ENCODE measurements at regions not wholly inside any gene's neighbourhood (a gene's known extent, or its start where the extent isn't known, plus 50 kb on each side); places are given as distances from the start of the nearest gene placed in this dataset.

DNA sequence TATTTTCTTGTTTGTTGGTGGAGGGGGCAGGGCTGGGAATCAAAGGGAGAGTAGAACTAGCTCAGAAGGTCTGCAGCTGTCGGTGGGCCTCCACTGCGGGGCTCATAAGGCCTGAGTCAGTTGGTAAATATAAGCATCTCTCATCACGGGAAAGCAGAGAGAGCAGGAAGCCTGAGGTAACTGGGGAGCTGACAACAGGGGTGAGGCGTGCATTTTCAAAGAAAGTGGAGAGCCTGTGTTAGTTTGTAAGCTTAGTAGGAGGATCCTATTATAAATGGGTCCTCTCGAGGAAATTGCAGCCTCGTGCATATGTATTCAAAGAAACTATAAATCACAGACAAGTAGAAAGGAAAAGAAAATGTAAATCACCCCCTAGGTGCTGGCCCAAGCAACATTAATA, 221.0 kb upstream of the CDH13 start:
- TF ChIP-seq, protein P1, sequence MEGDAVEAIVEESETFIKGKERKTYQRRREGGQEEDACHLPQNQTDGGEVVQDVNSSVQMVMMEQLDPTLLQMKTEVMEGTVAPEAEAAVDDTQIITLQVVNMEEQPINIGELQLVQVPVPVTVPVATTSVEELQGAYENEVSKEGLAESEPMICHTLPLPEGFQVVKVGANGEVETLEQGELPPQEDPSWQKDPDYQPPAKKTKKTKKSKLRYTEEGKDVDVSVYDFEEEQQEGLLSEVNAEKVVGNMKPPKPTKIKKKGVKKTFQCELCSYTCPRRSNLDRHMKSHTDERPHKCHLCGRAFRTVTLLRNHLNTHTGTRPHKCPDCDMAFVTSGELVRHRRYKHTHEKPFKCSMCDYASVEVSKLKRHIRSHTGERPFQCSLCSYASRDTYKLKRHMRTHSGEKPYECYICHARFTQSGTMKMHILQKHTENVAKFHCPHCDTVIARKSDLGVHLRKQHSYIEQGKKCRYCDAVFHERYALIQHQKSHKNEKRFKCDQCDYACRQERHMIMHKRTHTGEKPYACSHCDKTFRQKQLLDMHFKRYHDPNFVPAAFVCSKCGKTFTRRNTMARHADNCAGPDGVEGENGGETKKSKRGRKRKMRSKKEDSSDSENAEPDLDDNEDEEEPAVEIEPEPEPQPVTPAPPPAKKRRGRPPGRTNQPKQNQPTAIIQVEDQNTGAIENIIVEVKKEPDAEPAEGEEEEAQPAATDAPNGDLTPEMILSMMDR (IDR thresholded peaks at IDR 0.05): no peak
- no peak for TF ChIP-seq POLR2AphosphoS5 (IDR thresholded peaks at IDR 0.05)
- TF ChIP-seq POLR2A (IDR thresholded peaks at IDR 0.05): no peak

Data from suprapubic skin (tissue), 4 donors.